Tibial nerve (tissue), 4 donors: ENCODE measurements at regions not wholly inside any gene's neighbourhood (a gene's known extent, or its start where the extent isn't known, plus 50 kb on each side); places are given as distances from the start of the nearest gene placed in this dataset.

Experiments used
- DNase-seq, 2 donors: peaks; one replicate each; pipeline ENCODE4 v3.0.0-alpha.2; 2019; ENCODE audit warnings: low spot score in 2 of 2
- H3K27ac ChIP-seq, 4 donors: fragments of 200-600 bp; sonication (generic) in 3 of 4; one replicate each; pipeline ENCODE4 v1.5.1; 2017 to 2019; ENCODE audit warnings: mild to moderate bottlenecking in 1 of 4
- H3K27me3 ChIP-seq, 2 donors: fragments of 200-600 bp; sonication (generic) in 1 of 2; one replicate each; pipeline versions ENCODE4 v1.5.1 to v1.6.0; 2017 to 2019
- H3K36me3 ChIP-seq, 3 donors: fragments of 200-600 bp; sonication (generic); one replicate each; pipeline ENCODE4 v1.5.1; 2018 to 2019
- H3K4me1 ChIP-seq, 4 donors: fragments of 200-600 bp; sonication (generic) in 3 of 4; one replicate each; pipeline ENCODE4 v1.5.1; 2017 to 2019
- H3K4me3 ChIP-seq, 4 donors: fragments of 200-600 bp; sonication (generic) in 3 of 4; one replicate each; pipeline ENCODE4 v1.5.1; 2017 to 2019; ENCODE audit warnings: mild to moderate bottlenecking in 1 of 4, moderate library complexity in 1 of 4
- H3K9me3 ChIP-seq, 4 donors: fragments of 200-600 bp; sonication (generic) in 3 of 4; one replicate each; pipeline ENCODE4 v1.5.1; 2017 to 2019
- CTCF ChIP-seq, 5 experiments: fragments of 200-600 bp in 3 of 5; fragments of 450-650 bp in 2 of 5; sonication (generic) in 3 of 5; IDR thresholded peaks; one replicate each; pipeline ENCODE4 v1.5.1; 2016 to 2019; ENCODE audit warnings: antibody characterized with exemption in 5 of 5, mild to moderate bottlenecking in 3 of 5, moderate library complexity in 2 of 5
- EP300 ChIP-seq, 2 donors: sonication (generic); formaldehyde crosslinking; IDR thresholded peaks; one replicate each; pipeline ENCODE4 v1.6.1; 2017; ENCODE audit warnings: antibody characterized with exemption in 2 of 2, mild to moderate bottlenecking in 1 of 2
- POLR2A ChIP-seq, 2 donors: fragments of 450-650 bp; IDR thresholded peaks; one replicate each; pipeline ENCODE4 v1.6.1; 2017; ENCODE audit warnings: antibody characterized with exemption in 2 of 2, mild to moderate bottlenecking in 2 of 2, moderate library complexity in 2 of 2
- WGBS, 2 donors: methylation state at CpG; one replicate each; pipeline ENCODE4 v1.1.5; 2018; 5-methylcytosine and 5-hydroxymethylcytosine counted together

GRCh38 chr14:49970474-49971147 is 77.7 kb downstream of the ARF6 start:
- no peaks in the 10 kb centered on the region for H3K36me3 ChIP-seq
- no peak overlapping the region for H3K4me3 ChIP-seq
- WGBS, 2 donors, result 4 to 17% methylated on average over 8 of the region's 8 CpGs
- H3K9me3 ChIP-seq, result no peaks in the 10 kb centered on the region
- H3K27me3 ChIP-seq, result no peaks in the 10 kb centered on the region
- TF ChIP-seq POLR2A (IDR thresholded peaks at IDR 0.05) (no peak), EP300 (IDR thresholded peaks at IDR 0.05) (peak in 1 of 2 donors; percentile 42), CTCF (IDR thresholded peaks at IDR 0.05) (no peak)
- peaks cover 0 to 61% (median 51%) of the 10 kb centered on the region in 4 donors for H3K4me1 ChIP-seq
- H3K27ac ChIP-seq, result peak overlapping the region; percentile 5 to 92 (median 84)
- peak in 1 of 2 donors; percentile 52 for DNase-seq

GRCh38 chr14:49971156-49972130 is 78.6 kb downstream of the ARF6 start:
- no peaks in the 10 kb centered on the region for H3K9me3 ChIP-seq
- no peak for DNase-seq
- H3K4me3 ChIP-seq, result no peak overlapping the region
- peaks cover 0 to 62% (median 56%) of the 10 kb centered on the region in 4 donors for H3K4me1 ChIP-seq
- H3K27ac ChIP-seq, result peak overlapping the region; percentile 62 to 92 (median 84)
- H3K27me3 ChIP-seq, result no peaks in the 10 kb centered on the region
- no peak for TF ChIP-seq POLR2A (IDR thresholded peaks at IDR 0.05)
- TF ChIP-seq EP300 (IDR thresholded peaks at IDR 0.05), result no peak
- no peak for TF ChIP-seq CTCF (IDR thresholded peaks at IDR 0.05)
- WGBS, 2 donors, result 55 to 57% methylated on average over 9 of the region's 9 CpGs
- H3K36me3 ChIP-seq, result no peaks in the 10 kb centered on the region

- H3K36me3 ChIP-seq, result no peaks in the 10 kb centered on the region
- H3K4me1 ChIP-seq, result peaks cover 0 to 61% (median 58%) of the 10 kb centered on the region in 4 donors
- no peak for TF ChIP-seq POLR2A (IDR thresholded peaks at IDR 0.05)
- TF ChIP-seq CTCF (IDR thresholded peaks at IDR 0.05), result peak in 1 of 5 experiments; percentile 12
- TF ChIP-seq EP300 (IDR thresholded peaks at IDR 0.05), result peak in 1 of 2 donors; percentile 9
- WGBS, 2 donors, result 27 to 31% methylated on average over 5 of the region's 5 CpGs
- H3K27ac ChIP-seq, result peak overlapping the region; percentile 62 to 92 (median 84)
- DNase-seq, result peak in 1 of 2 donors; percentile 60
- no peaks in the 10 kb centered on the region for H3K27me3 ChIP-seq
- H3K9me3 ChIP-seq, result no peaks in the 10 kb centered on the region
- no peak overlapping the region for H3K4me3 ChIP-seq
These were observed 79.3 kb downstream of the ARF6 start for GRCh38 chr14:49972131-49972671.

GRCh38 chr14:49972823-49973222 is 79.9 kb downstream of the ARF6 start:
- Histone ChIP-seq H3K4me3 (no peak overlapping the region), H3K9me3 (no peaks in the 10 kb centered on the region), H3K36me3 (no peaks in the 10 kb centered on the region), H3K4me1 (peaks cover 0 to 64% (median 59%) of the 10 kb centered on the region in 4 donors), H3K27me3 (no peaks in the 10 kb centered on the region), H3K27ac (peak overlapping the region; percentile 38 to 92 (median 84))
- WGBS, 2 donors, result 4% methylated on average over 4 of the region's 4 CpGs
- DNase-seq, result peak in 1 of 2 donors; percentile 38
- TF ChIP-seq EP300 (IDR thresholded peaks at IDR 0.05) (peak in 1 of 2 donors; percentile 16), POLR2A (IDR thresholded peaks at IDR 0.05) (no peak), CTCF (IDR thresholded peaks at IDR 0.05) (no peak)
